ENCODE measurements at regions not wholly inside any gene's neighbourhood (a gene's known extent, or its start where the extent isn't known, plus 50 kb on each side); places are given as distances from the start of the nearest gene placed in this dataset.
"Not testable (repeated sequence)": the region's sequence is repeated elsewhere in the genome, so short reads cannot be mapped to it uniquely, and the experiment has no call there.

- no peak for DNase-seq (ENCODE audit: low read depth)
Observed at GRCh38 chr6:49370518-49370917, 92.5 kb downstream of the MMUT start.

- no peak for DNase-seq (ENCODE audit: low read depth)
Observed at GRCh38 chr6:49366539-49366938, 96.5 kb downstream of the MMUT start.

GRCh38 chr6:49348561-49348960, 114.5 kb downstream of the MMUT start:
- DNase-seq (ENCODE audit: low read depth) = no peak

DNA sequence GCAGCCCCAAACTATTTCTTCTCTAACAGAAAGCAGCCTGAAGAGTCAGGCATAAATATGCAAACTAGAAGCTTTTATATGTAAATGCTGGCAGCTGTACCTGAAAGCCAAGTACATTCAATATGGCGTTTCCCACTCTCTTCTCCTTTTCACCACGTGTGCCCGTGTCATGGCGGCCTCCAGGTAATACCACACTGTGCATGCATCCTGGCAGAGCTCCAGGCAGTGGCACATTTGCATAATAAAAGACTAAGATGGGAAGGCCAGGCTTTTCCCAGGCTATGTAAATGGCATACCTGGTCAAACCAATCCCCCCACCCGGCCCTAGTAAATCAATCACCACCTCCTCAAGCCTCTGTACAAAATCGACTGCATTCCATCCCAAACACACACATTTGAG, 120.6 kb downstream of the MMUT start:
- DNase-seq (ENCODE audit: low read depth) = no peak

DNA sequence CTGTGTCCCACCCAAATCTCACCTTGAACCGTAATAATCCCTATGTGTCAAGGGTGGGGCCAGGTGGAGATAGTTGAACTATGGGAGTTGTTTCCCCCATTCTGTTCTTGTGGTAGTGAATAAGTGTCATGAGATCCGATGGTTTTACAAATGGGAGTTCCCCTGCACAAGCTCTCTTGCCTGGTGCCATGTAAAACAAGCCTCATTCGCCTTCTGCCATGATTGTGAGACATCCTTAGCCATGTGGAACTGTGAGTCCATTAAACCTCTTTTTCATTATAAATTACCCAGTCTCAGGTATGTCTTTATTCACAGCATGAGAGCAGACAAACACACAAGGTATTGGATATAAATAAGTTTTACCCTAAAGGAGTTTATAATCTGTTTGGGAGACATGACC, 121.2 kb downstream of the MMUT start:
- DNase-seq (ENCODE audit: low read depth) = no peak

DNA sequence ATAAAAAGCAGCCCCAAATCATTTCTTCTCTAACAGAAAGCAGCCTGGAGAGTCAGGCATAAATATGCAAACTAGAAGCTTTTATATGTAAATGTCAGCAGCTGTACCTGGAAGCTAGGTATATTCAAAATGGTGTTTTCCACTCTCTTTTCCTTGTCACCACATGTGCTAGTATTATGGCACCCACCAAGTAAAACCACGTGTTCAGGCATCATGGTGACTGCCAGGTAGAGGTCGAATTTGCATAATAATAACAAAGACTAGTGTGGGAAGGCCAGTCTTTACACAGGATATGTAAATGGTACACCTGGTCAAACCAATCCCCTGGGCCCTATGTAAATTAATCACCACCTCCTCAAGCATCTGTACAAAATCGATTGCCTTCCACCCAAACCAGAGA, 124.0 kb downstream of the MMUT start:
- DNase-seq (ENCODE audit: low read depth) = no peak

DNA sequence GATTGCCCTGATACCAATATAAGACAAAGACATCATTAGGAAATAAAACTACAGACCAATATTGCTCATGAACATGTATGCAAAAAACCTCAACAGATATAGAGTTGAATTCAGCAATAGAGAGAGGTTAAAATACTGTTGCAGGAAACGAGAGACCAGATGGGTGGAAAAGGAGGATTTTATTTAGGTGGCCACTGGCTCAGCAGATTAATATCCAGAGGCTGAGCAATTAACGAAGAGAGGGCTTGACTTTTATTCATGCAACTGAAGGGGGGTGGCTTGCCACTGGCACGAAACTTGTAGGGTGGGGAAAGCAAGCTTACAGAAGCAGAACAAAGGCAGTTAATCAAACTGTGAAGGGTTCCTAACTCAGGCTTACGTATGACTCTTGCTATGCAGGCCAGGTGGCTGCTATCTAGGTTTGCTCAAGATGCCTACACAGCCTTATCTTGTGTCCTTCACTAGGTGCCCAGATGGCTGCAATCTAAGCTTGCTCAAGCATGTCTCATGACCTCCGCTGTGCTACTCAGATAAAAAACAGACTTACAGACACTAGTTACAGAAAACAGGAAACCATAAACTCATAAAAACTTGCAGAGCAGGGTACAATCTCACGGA, 126.4 kb downstream of the MMUT start:
- DNase-seq (ENCODE audit: low read depth) = no peak

- DNase-seq (ENCODE audit: low read depth) = peak; percentile 58
Observed at GRCh38 chr6:49333345-49334125, 129.5 kb downstream of the MMUT start.

GRCh38 chr6:49332781-49333180, 130.3 kb downstream of the MMUT start:
- no peak for DNase-seq (ENCODE audit: low read depth)

DNA sequence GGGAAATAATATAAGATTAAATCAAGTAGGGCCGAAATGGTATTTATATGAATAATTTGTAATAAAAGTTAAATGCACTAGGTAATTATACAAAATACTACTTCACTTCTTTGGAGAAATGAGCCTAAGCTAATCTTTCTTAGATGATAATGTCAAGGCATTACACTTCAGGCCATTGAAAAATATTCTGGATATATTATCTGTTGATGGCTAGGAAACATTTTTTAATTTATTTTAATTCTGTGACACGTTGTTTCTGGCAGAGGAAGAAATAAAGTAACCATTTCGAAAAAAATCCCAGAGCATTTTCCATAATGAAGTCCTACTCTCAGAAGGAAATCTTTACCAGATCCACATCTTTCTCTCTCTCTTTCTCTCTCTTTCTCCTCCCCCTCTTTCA, 133.9 kb downstream of the MMUT start:
- DNase-seq (ENCODE audit: low read depth) = no peak

GRCh38 chr6:49328051-49328744, 134.9 kb downstream of the MMUT start:
- DNase-seq (ENCODE audit: low read depth) = peak; percentile 17

DNA sequence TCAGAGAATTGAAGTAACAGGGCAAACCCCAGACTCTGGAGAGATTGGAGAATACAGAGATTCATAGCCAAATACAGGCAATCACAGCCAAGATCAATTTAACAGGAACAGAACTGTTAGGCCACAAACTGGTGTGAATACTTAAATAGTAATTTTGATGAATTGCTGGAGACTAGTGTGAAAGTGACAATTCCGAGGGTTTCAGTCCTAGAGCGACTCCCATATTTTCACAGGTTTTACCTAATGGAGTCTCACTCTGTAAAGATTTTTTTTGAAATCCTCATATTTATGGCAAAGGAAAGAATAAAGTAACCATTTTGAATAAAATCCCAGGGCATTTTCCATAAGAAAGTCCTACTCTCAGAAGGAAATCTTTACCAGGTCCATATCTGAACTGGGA, 135.5 kb downstream of the MMUT start:
- no peak for DNase-seq (ENCODE audit: low read depth)

DNA sequence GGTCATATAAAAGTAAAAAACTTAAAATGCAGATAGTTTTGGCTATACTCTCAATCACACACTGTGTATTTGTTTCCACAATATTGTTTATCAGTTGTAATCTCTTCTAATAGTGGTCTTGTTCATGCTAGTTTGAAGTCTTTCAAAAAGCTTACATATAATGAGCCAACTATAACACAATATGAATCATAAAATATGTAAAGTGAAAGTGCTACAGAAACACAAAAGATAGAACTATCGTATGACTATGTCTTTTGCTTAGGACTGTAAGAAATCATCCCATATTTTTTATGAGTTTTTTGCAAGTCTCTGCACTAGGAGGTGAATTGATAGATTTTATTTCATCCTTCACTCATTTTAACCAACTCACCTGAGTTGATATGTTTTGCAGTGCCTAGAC, 136.0 kb downstream of the MMUT start:
- DNase-seq (ENCODE audit: low read depth) = no peak

DNA sequence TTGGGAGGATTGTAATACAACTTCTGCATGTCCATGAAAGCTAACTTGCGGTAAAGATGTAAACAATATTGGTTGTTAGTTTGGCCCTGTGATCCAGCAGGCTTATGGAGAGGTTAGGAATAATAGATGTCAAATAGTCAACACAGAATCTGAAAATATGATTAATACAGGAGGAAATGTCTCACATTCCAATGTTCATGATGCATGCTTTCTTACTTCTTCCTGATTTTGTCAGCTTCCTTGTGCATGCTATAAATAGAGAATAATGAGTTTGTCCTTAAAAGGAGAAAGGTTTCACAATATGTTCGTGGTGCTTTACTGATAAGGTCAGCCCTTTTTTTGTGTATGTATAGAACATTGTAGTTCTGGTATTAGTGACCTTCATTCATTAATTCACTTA, 136.7 kb downstream of the MMUT start:
- peak; percentile 83 for DNase-seq (ENCODE audit: low read depth)

GRCh38 chr6:49325891-49326290, 137.2 kb downstream of the MMUT start:
- no peak for DNase-seq (ENCODE audit: low read depth)

DNA sequence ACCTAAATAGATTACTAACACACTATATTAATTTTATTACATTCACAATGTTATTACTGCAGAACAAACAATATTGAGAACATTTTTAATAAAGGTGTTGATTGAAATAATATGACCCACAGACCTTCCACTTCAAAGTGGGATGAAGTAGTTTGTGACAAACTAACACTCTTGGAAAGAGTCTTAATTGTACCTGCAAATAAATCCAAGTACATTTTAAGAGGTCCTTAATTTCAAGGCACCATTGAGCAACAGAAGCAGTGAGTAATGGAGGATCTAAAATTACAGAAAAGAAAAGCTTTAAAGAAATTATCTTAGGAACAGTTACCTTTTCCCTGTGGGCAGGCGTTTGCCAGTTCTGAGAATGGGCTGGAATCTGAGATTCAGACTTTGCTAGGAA, 140.2 kb downstream of the MMUT start:
- no peak for DNase-seq (ENCODE audit: low read depth)

- DNase-seq (ENCODE audit: low read depth) = no peak
Observed at GRCh38 chr6:49321561-49322072, 141.4 kb downstream of the MMUT start.

GRCh38 chr6:49305010-49305409, 158.0 kb downstream of the MMUT start:
- no peak for DNase-seq (ENCODE audit: low read depth)

DNA sequence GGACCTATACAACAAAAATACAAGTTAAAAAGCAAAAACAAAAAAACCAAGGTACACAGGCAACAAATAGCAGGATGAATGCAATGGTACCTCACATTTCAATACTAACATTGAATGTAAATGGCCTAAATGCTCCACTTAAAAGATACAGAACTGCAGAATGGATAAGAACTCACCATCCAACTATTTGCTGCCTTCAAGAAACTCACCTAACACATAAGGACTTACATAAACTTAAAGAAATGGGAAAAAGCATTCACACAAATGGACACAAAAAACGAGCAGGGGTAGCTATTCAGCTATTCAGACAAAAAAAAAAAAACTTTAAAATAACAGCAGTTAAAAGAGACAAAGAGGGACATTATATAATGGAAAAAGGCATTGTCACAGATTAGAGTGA, 158.7 kb downstream of the MMUT start:
- not testable (repeated sequence) for DNase-seq (ENCODE audit: low read depth)

GRCh38 chr6:49300911-49301310, 162.1 kb downstream of the MMUT start:
- no peak for DNase-seq (ENCODE audit: low read depth)

GRCh38 chr6:49300443-49300842, 162.6 kb downstream of the MMUT start:
- no peak for DNase-seq (ENCODE audit: low read depth)

DNA sequence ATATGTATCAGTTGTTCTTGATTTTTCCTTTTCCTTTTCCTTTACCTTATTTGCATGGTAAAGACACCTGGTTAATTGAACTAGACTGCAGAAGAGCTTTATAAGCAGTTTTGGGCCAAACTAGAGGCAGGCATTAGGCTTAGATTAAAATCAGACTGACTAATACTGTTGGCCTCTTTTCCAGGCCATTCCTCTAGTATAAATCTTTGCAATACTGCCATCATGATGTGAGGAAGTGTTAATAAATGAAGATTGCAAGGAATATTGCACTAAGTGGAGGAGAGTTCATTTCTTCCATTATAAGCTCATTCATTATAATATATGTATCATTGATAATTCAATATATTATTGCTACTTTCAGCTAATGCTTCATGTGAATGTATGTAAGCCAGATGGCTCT, 163.8 kb downstream of the MMUT start:
- DNase-seq (ENCODE audit: low read depth) = peak; percentile 41

DNA sequence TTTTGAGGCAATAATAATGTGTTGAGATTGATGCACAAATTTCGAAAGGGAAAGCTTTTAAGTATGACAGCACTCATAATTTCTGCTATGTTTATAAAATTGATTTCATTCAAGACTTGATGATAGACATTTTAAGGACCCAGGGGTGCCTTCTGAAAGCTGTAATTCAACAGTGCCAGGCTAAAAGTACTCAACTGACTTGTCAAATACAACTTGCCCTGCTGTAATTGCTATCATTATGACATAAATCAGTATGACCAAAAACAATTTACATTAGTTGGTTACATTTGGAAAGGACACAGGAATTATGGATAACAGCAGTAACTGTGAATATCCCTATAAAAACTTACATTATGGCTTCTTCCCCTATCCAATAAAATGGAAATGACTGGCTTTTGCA, 178.9 kb downstream of the MMUT start:
- DNase-seq (ENCODE audit: low read depth) = no peak

All from M059J (cell line).